Testis (tissue), 2 donors: ENCODE measurements at regions not wholly inside any gene's neighbourhood (a gene's known extent, or its start where the extent isn't known, plus 50 kb on each side); places are given as distances from the start of the nearest gene placed in this dataset.

Experiments used
- DNase-seq: peaks from one replicate; pipeline ENCODE4 v3.0.0-alpha.2; 2019
- H3K27ac ChIP-seq, 2 donors: fragments of 200-600 bp; sonication (generic); one replicate each; pipeline ENCODE4 v1.5.1; 2019
- H3K27me3 ChIP-seq: fragments of 200-600 bp; sonication (generic); one replicate; pipeline ENCODE4 v1.5.1; 2019
- H3K36me3 ChIP-seq: fragments of 200-600 bp; sonication (generic); one replicate; pipeline ENCODE4 v1.5.1; 2017; ENCODE audit warnings: low read depth; ENCODE audit errors: missing control alignments
- H3K4me1 ChIP-seq: fragments of 200-600 bp; sonication (generic); one replicate; pipeline ENCODE4 v1.5.1; 2019
- H3K4me3 ChIP-seq, 2 donors: fragments of 200-600 bp; sonication (generic); one replicate each; pipeline ENCODE4 v1.5.1; 2017 to 2019
- H3K9me3 ChIP-seq: fragments of 200-600 bp; sonication (generic); one replicate; pipeline ENCODE4 v1.5.1; 2017
- CTCF ChIP-seq, 3 experiments: fragments of 450-650 bp in 2 of 3; fragments of 200-600 bp in 1 of 3; sonication (generic) in 1 of 3; IDR thresholded peaks; one replicate each; pipeline ENCODE4 v1.5.1; 2016 to 2019; ENCODE audit warnings: antibody characterized with exemption in 3 of 3, mild to moderate bottlenecking in 2 of 3, moderate library complexity in 1 of 3
- POLR2A ChIP-seq: fragments of 450-650 bp; IDR thresholded peaks from one replicate; pipeline ENCODE4 v1.6.1; 2017; ENCODE audit warnings: antibody characterized with exemption, mild to moderate bottlenecking, moderate library complexity
- WGBS, 2 donors: methylation state at CpG; one replicate each; pipeline ENCODE4 v1.1.5; 2018; 5-methylcytosine and 5-hydroxymethylcytosine counted together
- intact Hi-C: fragments of 100-400 bp; cut with DNase I; formaldehyde crosslinking; loops from one replicate; pipeline ENCODE4 v1.15.1; 2023; ENCODE audit warnings: low total_unique reads

DNA sequence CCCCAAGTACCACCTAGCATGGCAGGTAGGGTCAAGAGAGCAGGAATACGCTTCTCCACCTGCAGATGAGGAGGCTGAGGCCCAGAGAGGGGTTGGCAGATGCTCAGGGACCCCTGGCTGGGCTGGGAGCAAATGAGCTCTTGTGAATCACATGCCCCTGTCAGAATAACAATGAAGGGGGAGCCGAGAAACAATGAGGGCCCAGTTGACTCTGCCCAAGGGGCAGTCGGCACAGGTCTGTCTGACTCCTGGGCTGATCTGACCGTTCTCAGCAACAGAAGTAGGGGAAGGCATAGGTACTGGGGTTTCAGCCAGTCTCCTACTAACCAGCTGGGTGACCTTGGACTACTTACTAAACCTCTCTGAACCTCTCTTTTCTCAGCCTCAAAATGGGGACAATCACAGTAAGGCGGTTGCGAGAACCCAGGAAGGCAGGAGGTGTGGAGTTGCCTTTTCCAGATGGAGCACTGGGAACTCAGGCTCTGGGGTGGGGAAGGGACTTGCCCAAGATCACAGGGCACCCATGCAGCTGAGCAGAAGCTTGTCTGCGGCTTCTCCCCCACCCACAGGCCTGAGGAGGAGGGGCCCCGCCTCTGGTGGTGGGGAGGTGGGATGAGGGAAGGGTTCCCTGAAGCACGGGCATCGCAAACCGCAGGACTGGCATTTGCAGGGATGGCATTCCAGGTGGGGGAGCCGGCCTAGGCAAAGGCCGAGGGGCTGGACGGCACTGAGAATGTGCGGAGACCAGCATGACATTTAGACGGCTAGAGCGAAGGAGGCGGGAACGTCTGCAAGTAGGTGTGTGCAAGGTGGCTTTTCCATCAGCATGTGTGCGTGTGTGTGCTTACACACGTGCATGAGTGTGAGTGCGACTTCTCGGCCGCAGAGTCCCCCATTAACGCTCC is 163.0 kb downstream of the MN1 start:
- intact Hi-C loops: no loop called here
- Histone ChIP-seq H3K9me3 (no peaks in the 10 kb centered on the region), H3K4me1 (no peaks in the 10 kb centered on the region)

DNA sequence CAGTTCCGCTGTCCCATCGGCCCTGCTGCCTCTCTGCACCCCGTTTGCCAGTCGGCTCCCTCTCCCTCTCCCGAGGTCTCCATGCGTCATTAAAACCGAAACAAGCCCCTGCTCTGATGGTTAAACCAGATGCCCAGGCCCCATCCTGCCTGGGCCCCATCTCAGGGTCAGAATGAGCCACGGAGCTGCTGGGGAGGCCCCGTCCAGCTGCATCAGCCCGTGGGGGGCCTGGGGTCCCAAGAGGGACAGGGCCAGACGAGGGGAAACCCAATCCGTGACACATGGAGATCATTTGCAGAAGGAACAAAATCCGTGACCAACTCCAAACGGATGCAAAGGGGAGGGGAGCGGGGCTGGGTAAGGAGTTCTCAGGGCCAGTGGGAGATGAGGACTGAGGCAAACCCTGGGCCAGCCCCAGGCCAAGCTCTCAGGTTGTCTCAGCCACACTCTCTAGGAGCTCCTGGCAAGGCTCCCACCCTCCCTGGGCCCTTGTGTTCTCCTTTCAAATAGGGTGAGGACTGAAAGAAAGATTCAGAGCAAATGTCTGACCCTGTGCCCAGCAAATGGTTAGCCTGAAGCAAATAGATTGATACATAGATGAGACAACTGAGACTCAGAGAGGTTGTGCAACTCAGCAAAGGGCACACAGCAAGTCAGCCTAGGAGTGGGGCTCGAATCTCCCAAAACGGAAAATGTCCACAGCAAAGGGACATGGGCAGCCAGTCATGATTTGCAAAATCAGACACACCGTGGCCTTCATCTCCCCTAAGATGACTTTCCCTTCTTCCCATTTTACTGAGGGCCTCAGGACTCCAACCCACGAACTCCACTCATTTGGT is 162.1 kb downstream of the MN1 start:
- WGBS, 2 donors: 65 to 80% methylated on average over 14 to 19 of the region's 19 CpGs
- H3K9me3 ChIP-seq: no peaks in the 10 kb centered on the region

More for the DNA sequence above, 163.0 kb downstream of the MN1 start:
- no peak for DNase-seq
- no peak overlapping the region for H3K4me3 ChIP-seq
- no peak overlapping the region for H3K27ac ChIP-seq
- no peak for TF ChIP-seq CTCF (IDR thresholded peaks at IDR 0.05)
- TF ChIP-seq POLR2A: no peak
- no peaks in the 10 kb centered on the region for H3K36me3 ChIP-seq
- H3K27me3 ChIP-seq: no peaks in the 10 kb centered on the region
- 78 to 84% methylated on average over 25 of the region's 25 CpGs for WGBS, 2 donors

DNA sequence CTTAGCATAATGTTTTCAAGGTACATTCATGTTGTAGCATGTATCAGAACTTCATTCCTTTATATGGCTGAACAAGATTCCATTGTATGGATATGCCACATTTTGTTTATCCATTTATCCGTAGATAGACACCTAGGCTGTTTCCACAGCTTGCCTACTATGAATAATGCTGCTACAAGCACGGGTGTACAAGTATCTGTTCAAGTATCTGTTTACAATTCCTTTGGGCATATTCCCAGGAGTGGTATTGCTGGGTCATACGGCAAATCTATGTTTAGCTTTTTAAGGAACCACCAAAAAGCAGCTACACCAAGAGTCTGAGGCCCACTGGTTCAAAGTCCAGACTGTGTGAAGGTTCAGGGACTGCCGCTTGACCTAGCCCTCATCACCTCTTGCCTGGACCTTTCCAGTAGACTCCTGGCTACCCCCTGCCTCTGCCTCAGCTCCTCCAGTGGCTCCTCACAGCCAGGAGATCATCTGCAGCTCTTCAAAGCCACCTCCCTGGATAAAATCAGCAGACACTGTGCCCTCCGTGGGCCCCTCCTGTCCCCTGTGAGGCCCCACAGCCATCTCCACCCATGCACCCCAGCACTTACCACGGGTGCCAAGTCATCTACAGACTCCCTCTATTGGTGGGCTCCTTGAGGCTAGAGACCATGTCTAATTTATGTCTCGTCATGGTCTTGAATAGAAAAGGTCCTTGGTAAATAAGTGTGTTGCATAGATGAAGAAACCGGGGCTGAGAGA is 160.3 kb downstream of the MN1 start:
- Histone ChIP-seq H3K4me3 (no peak overlapping the region), H3K27ac (no peak overlapping the region), H3K4me1 (no peaks in the 10 kb centered on the region), H3K9me3 (no peaks in the 10 kb centered on the region), H3K36me3 (no peaks in the 10 kb centered on the region), H3K27me3 (no peaks in the 10 kb centered on the region)
- no peak for DNase-seq
- intact Hi-C loops: no loop called here
- 76 to 79% methylated on average over 8 of the region's 8 CpGs for WGBS, 2 donors
- TF ChIP-seq CTCF (IDR thresholded peaks at IDR 0.05) (no peak), POLR2A (no peak)

More for the DNA sequence above, 162.1 kb downstream of the MN1 start:
- Histone ChIP-seq H3K27me3 (no peaks in the 10 kb centered on the region), H3K4me3 (no peak overlapping the region), H3K4me1 (no peaks in the 10 kb centered on the region), H3K36me3 (no peaks in the 10 kb centered on the region), H3K27ac (no peak overlapping the region)
- peak; percentile 24 for DNase-seq
- TF ChIP-seq POLR2A (no peak), CTCF (IDR thresholded peaks at IDR 0.05) (no peak)
- intact Hi-C loops: no loop called here

DNA sequence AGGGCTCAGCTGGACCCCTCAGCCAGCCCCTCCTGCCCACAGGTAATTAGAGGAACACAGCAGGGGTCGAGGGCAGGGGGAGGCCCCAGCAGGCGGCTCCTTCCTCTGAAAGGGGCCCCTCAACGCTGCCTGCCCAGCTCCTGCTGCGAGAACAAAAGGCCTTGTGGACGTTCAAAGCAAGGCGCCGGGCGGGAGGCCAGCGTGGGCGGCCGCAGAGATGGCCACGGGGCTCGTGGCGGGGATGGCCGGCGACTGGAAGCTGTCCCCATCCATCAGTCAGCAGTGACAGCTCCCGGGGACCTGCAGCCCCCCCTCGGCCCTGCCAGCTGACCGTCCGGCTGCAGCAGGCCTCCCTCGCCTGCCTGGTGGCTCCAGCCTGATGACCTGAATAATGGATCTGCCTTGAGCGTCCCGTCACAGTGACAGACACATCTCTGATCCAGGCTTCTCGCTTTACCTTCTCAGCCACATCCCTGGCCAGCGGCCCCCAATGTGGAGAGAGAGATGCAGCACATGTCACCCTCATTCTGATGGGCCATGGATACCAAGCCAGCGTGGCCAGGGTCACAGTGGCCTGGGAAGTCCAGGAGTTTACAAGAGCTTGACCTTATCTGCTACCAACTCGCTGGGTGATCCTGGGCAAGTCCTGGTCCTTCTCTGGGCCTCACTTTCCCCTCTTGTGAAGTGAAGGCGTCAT is 159.3 kb downstream of the MN1 start:
- WGBS, 2 donors: 72 to 73% methylated on average over 10 to 28 of the region's 28 CpGs
- H3K9me3 ChIP-seq: no peaks in the 10 kb centered on the region
- TF ChIP-seq CTCF (IDR thresholded peaks at IDR 0.05) (no peak), POLR2A (no peak)
- no peaks in the 10 kb centered on the region for H3K4me1 ChIP-seq
- no peak overlapping the region for H3K4me3 ChIP-seq
- H3K36me3 ChIP-seq: no peaks in the 10 kb centered on the region
- H3K27ac ChIP-seq: no peak overlapping the region
- no peaks in the 10 kb centered on the region for H3K27me3 ChIP-seq
- intact Hi-C loops: no loop called here
- peak; percentile 43 for DNase-seq
